T-helper 1 cell treated with Interleukin-12 subunit alpha and Interleukin-12 subunit beta and Interleukin-4 antibody, amounts not matched to agents 30 μg/mL and 1 μg/mL, for 36 hours (primary cell): ENCODE measurements at regions not wholly inside any gene's neighbourhood (a gene's known extent, or its start where the extent isn't known, plus 50 kb on each side); places are given as distances from the start of the nearest gene placed in this dataset.

Source experiments
- H3K27ac Mint-ChIP-seq: one replicate; pipeline ENCODE4 v1.8.0; 2021; ENCODE audit warnings: mild to moderate bottlenecking, mixed read lengths
- H3K27me3 Mint-ChIP-seq: one replicate; pipeline ENCODE4 v1.8.0; 2021; ENCODE audit warnings: low read depth, mixed read lengths
- H3K36me3 Mint-ChIP-seq: one replicate; pipeline ENCODE4 v1.8.0; 2021; ENCODE audit warnings: low read depth, mixed read lengths
- H3K4me1 Mint-ChIP-seq: one replicate; pipeline ENCODE4 v1.8.0; 2021; ENCODE audit warnings: low read depth, mixed read lengths
- H3K4me3 Mint-ChIP-seq: one replicate; pipeline ENCODE4 v1.8.0; 2021; ENCODE audit warnings: mild to moderate bottlenecking, moderate library complexity, mixed read lengths
- H3K9me3 Mint-ChIP-seq: one replicate; pipeline ENCODE4 v1.8.0; 2021; ENCODE audit warnings: mixed read lengths

- H3K27ac Mint-ChIP-seq = no peak overlapping the region
- no peaks in the 10 kb centered on the region for H3K27me3 Mint-ChIP-seq
- H3K36me3 Mint-ChIP-seq = no peaks in the 10 kb centered on the region
- H3K9me3 Mint-ChIP-seq = no peaks in the 10 kb centered on the region
- no peaks in the 10 kb centered on the region for H3K4me1 Mint-ChIP-seq
- no peak overlapping the region for H3K4me3 Mint-ChIP-seq
These were observed 980.0 kb downstream of the TMTC2 start for GRCh38 chr12:83666690-83667089.

- H3K27me3 Mint-ChIP-seq = no peaks in the 10 kb centered on the region
- no peak overlapping the region for H3K27ac Mint-ChIP-seq
- H3K9me3 Mint-ChIP-seq = no peaks in the 10 kb centered on the region
These were observed 979.0 kb downstream of the TMTC2 start for GRCh38 chr12:83665634-83666218.

GRCh38 chr12:83664650-83665049 lies 977.9 kb downstream of the TMTC2 start:
- Mint-ChIP-seq H3K4me1 (no peaks in the 10 kb centered on the region), H3K36me3 (no peaks in the 10 kb centered on the region), H3K9me3 (no peaks in the 10 kb centered on the region)

More at GRCh38 chr12:83665634-83666218, 979.0 kb downstream of the TMTC2 start:
- no peaks in the 10 kb centered on the region for H3K36me3 Mint-ChIP-seq
- no peak overlapping the region for H3K4me3 Mint-ChIP-seq
- no peaks in the 10 kb centered on the region for H3K4me1 Mint-ChIP-seq

GRCh38 chr12:83660727-83661358 lies 974.1 kb downstream of the TMTC2 start:
- Mint-ChIP-seq H3K4me3 (no peak overlapping the region), H3K36me3 (no peaks in the 10 kb centered on the region), H3K9me3 (no peaks in the 10 kb centered on the region), H3K4me1 (no peaks in the 10 kb centered on the region), H3K27me3 (no peaks in the 10 kb centered on the region), H3K27ac (no peak overlapping the region)

More at GRCh38 chr12:83664650-83665049, 977.9 kb downstream of the TMTC2 start:
- Mint-ChIP-seq H3K27me3 (no peaks in the 10 kb centered on the region), H3K4me3 (no peak overlapping the region), H3K27ac (no peak overlapping the region)

GRCh38 chr12:83659321-83659720 lies 972.6 kb downstream of the TMTC2 start:
- Mint-ChIP-seq H3K9me3 (no peaks in the 10 kb centered on the region), H3K27me3 (no peaks in the 10 kb centered on the region)

GRCh38 chr12:83656004-83656403 lies 969.3 kb downstream of the TMTC2 start:
- Mint-ChIP-seq H3K27ac (no peak overlapping the region), H3K27me3 (no peaks in the 10 kb centered on the region), H3K36me3 (no peaks in the 10 kb centered on the region), H3K4me1 (no peaks in the 10 kb centered on the region), H3K4me3 (no peak overlapping the region), H3K9me3 (peaks cover 7% of the 10 kb centered on the region)

More at GRCh38 chr12:83659321-83659720, 972.6 kb downstream of the TMTC2 start:
- Mint-ChIP-seq H3K27ac (no peak overlapping the region), H3K36me3 (no peaks in the 10 kb centered on the region), H3K4me1 (no peaks in the 10 kb centered on the region), H3K4me3 (no peak overlapping the region)

GRCh38 chr12:83642205-83642604 lies 955.5 kb downstream of the TMTC2 start:
- Mint-ChIP-seq H3K27ac (no peak overlapping the region), H3K27me3 (no peaks in the 10 kb centered on the region), H3K4me1 (no peaks in the 10 kb centered on the region), H3K9me3 (peaks cover 8% of the 10 kb centered on the region), H3K36me3 (no peaks in the 10 kb centered on the region), H3K4me3 (no peak overlapping the region)

- Mint-ChIP-seq H3K27me3 (no peaks in the 10 kb centered on the region), H3K4me1 (no peaks in the 10 kb centered on the region), H3K27ac (no peak overlapping the region), H3K9me3 (peaks cover 8% of the 10 kb centered on the region), H3K36me3 (no peaks in the 10 kb centered on the region), H3K4me3 (no peak overlapping the region)
These were observed 955.1 kb downstream of the TMTC2 start for GRCh38 chr12:83641789-83642188.

GRCh38 chr12:83634726-83635267 lies 948.1 kb downstream of the TMTC2 start:
- Mint-ChIP-seq H3K9me3 (no peaks in the 10 kb centered on the region), H3K27ac (no peak overlapping the region), H3K36me3 (no peaks in the 10 kb centered on the region), H3K4me3 (no peak overlapping the region), H3K27me3 (no peaks in the 10 kb centered on the region), H3K4me1 (no peaks in the 10 kb centered on the region)

- Mint-ChIP-seq H3K27ac (no peak overlapping the region), H3K36me3 (no peaks in the 10 kb centered on the region), H3K27me3 (no peaks in the 10 kb centered on the region), H3K9me3 (no peaks in the 10 kb centered on the region), H3K4me1 (no peaks in the 10 kb centered on the region), H3K4me3 (no peak overlapping the region)
These were observed 943.8 kb downstream of the TMTC2 start for GRCh38 chr12:83630526-83630925.

- H3K9me3 Mint-ChIP-seq = no peaks in the 10 kb centered on the region
- no peaks in the 10 kb centered on the region for H3K27me3 Mint-ChIP-seq
- no peaks in the 10 kb centered on the region for H3K4me1 Mint-ChIP-seq
- no peaks in the 10 kb centered on the region for H3K36me3 Mint-ChIP-seq
- no peak overlapping the region for H3K4me3 Mint-ChIP-seq
- no peak overlapping the region for H3K27ac Mint-ChIP-seq
These were observed 943.2 kb downstream of the TMTC2 start for GRCh38 chr12:83629931-83630330.

GRCh38 chr12:83622205-83622604 lies 935.5 kb downstream of the TMTC2 start:
- no peak overlapping the region for H3K27ac Mint-ChIP-seq
- no peaks in the 10 kb centered on the region for H3K27me3 Mint-ChIP-seq
- no peak overlapping the region for H3K4me3 Mint-ChIP-seq
- no peaks in the 10 kb centered on the region for H3K9me3 Mint-ChIP-seq
- no peaks in the 10 kb centered on the region for H3K4me1 Mint-ChIP-seq
- no peaks in the 10 kb centered on the region for H3K36me3 Mint-ChIP-seq

- no peaks in the 10 kb centered on the region for H3K27me3 Mint-ChIP-seq
- no peak overlapping the region for H3K4me3 Mint-ChIP-seq
- peaks cover 6% of the 10 kb centered on the region for H3K9me3 Mint-ChIP-seq
- no peaks in the 10 kb centered on the region for H3K36me3 Mint-ChIP-seq
- no peaks in the 10 kb centered on the region for H3K4me1 Mint-ChIP-seq
- H3K27ac Mint-ChIP-seq = no peak overlapping the region
These were observed 933.3 kb downstream of the TMTC2 start for GRCh38 chr12:83619973-83620372.

- Mint-ChIP-seq H3K27ac (no peak overlapping the region), H3K9me3 (peaks cover 16% of the 10 kb centered on the region), H3K36me3 (no peaks in the 10 kb centered on the region), H3K27me3 (no peaks in the 10 kb centered on the region), H3K4me3 (no peak overlapping the region), H3K4me1 (no peaks in the 10 kb centered on the region)
These were observed 928.4 kb downstream of the TMTC2 start for GRCh38 chr12:83615152-83615551.

GRCh38 chr12:83613586-83614110 lies 926.9 kb downstream of the TMTC2 start:
- Mint-ChIP-seq H3K27ac (no peak overlapping the region), H3K4me3 (no peak overlapping the region), H3K4me1 (no peaks in the 10 kb centered on the region), H3K36me3 (no peaks in the 10 kb centered on the region), H3K27me3 (no peaks in the 10 kb centered on the region), H3K9me3 (peaks cover 24% of the 10 kb centered on the region)
